GM12874 (cell line): ENCODE measurements at regions not wholly inside any gene's neighbourhood (a gene's known extent, or its start where the extent isn't known, plus 50 kb on each side); places are given as distances from the start of the nearest gene placed in this dataset.
A peak's percentile ranks its signal among the peaks of the same experiment; 100 is the strongest.

Source experiments
- CTCF ChIP-seq: IDR thresholded peaks from 2 replicates; pipeline ENCODE4 v1.5.1; 2011; ENCODE audit warnings: low read depth, mild to moderate bottlenecking, control low read depth, low read length, moderate library complexity; ENCODE audit not compliant: insufficient read depth

GRCh38 chr1:30241681-30242080, 481.7 kb downstream of the MATN1 start:
- TF ChIP-seq CTCF: no peak

GRCh38 chr1:30234091-30234490, 489.3 kb downstream of the MATN1 start:
- no peak for TF ChIP-seq CTCF

GRCh38 chr1:30232288-30232899, 491.0 kb downstream of the MATN1 start:
- TF ChIP-seq CTCF: peak; percentile 81

GRCh38 chr1:30229960-30230359, 493.4 kb downstream of the MATN1 start:
- no peak for TF ChIP-seq CTCF

GRCh38 chr1:30229557-30229956, 493.8 kb downstream of the MATN1 start:
- TF ChIP-seq CTCF: no peak

- TF ChIP-seq CTCF: no peak
Observed at GRCh38 chr1:30226648-30227047, 496.7 kb downstream of the MATN1 start.

- TF ChIP-seq CTCF: no peak
Observed at GRCh38 chr1:30225357-30225756, 498.0 kb downstream of the MATN1 start.
